ENCODE measurements at regions not wholly inside any gene's neighbourhood (a gene's known extent, or its start where the extent isn't known, plus 50 kb on each side); places are given as distances from the start of the nearest gene placed in this dataset.

GRCh38 chr15:60134609-60135008 is 130.5 kb downstream of the FOXB1 start:
- TF ChIP-seq FOXK1 (CRISPR knock-in tag; IDR thresholded peaks at IDR 0.05; ENCODE audit: borderline replicate concordance) (no peak), TEAD2 (tag; IDR thresholded peaks at IDR 0.05) (no peak), CHD2 (IDR thresholded peaks at IDR 0.05; ENCODE audit: low read depth, low read length) (no peak), CTCF (IDR thresholded peaks at IDR 0.05 in 2 of 3, conservative IDR thresholded peaks at IDR 0.05 in 1 of 3; ENCODE audit: insufficient read depth in 2 of 3, low read depth in 1 of 3, low read length in 3 of 3) (no peak), PRMT5 (CRISPR knock-in tag; IDR thresholded peaks at IDR 0.05) (no peak), KHSRP (IDR thresholded peaks at IDR 0.05) (no peak), ARID4B (CRISPR knock-in tag; IDR thresholded peaks at IDR 0.05) (no peak), PREB (CRISPR knock-in tag; IDR thresholded peaks at IDR 0.05) (no peak), PKNOX1 (IDR thresholded peaks at IDR 0.05) (no peak), ZBTB17 (CRISPR knock-in tag; IDR thresholded peaks at IDR 0.05) (no peak)

Data from K562 (cell line).